Endothelial cell of umbilical vein (primary cell): ENCODE measurements at regions not wholly inside any gene's neighbourhood (a gene's known extent, or its start where the extent isn't known, plus 50 kb on each side); places are given as distances from the start of the nearest gene placed in this dataset.

ENCODE experiments used
- BruUV-seq: library from RNA; stranded (reverse); fragments of 400-500 nt; replicated peaks from 2 replicates; lab custom pipeline; 2021; lab: Mats Ljungman, UMichigan
- CTCF ChIA-PET: fragments of 300-600, 350-600 bp; sonication (Branson Sonifier 250); formaldehyde crosslinking; loops from one replicate; lab custom pipeline; 2021; ENCODE audit warnings: antibody characterized with exemption, inconsistent platforms; lab: Charles Lee
- POLR2A ChIA-PET: fragments of 300-600, 350-600 bp; sonication (Branson Sonifier 250); formaldehyde crosslinking; loops from one replicate; lab custom pipeline; 2021; ENCODE audit warnings: antibody characterized with exemption, inconsistent platforms; lab: Charles Lee
- DNase-seq: peaks from one replicate; pipeline ENCODE4 v3.0.0-alpha.2; 2011; ENCODE audit warnings: low read depth, low spot score
- FAIRE-seq: peaks from 2 replicates; lab custom pipeline; 2011; peaks lifted over from hg19 to GRCh38; lab: Jason Lieb, UNC
- H2AFZ ChIP-seq: 2 replicates; pipeline ENCODE4 v1.6.0; 2012; ENCODE audit warnings: low read depth, low read length, control low read depth, inconsistent platforms
- H3K27ac ChIP-seq: 2 replicates; pipeline ENCODE4 v1.5.1; 2011; ENCODE audit warnings: low read depth, mild to moderate bottlenecking, control low read depth, low read length, moderate library complexity; ENCODE audit not compliant: insufficient read depth
- H3K27me3 ChIP-seq, 2 experiments: 2 replicates each; pipeline versions ENCODE4 v1.6.0 to v1.6.1; 2011; ENCODE audit warnings: low read length in 2 of 2, mixed read lengths in 1 of 2; ENCODE audit not compliant: control insufficient read depth in 2 of 2, insufficient read depth in 2 of 2
- H3K36me3 ChIP-seq, 2 experiments: 2 replicates in 1 of 2; 3 replicates in 1 of 2; pipeline ENCODE4 v1.5.1; 2011; ENCODE audit warnings: low read length in 2 of 2, mild to moderate bottlenecking in 1 of 2, moderate library complexity in 1 of 2; ENCODE audit not compliant: control insufficient read depth in 2 of 2, insufficient read depth in 2 of 2; ENCODE audit errors: extremely low read depth in 1 of 2
- H3K4me1 ChIP-seq: 3 replicates; pipeline ENCODE4 v1.5.1; 2011; ENCODE audit warnings: mild to moderate bottlenecking, low read length; ENCODE audit not compliant: control insufficient read depth, insufficient read depth; ENCODE audit errors: extremely low read depth
- H3K4me2 ChIP-seq: 2 replicates; pipeline ENCODE4 v1.6.1; 2011; ENCODE audit warnings: low read length, control low read depth, mixed read lengths; ENCODE audit not compliant: insufficient read depth
- H3K4me3 ChIP-seq, 3 experiments: fragments of 200-600 bp in 1 of 3; sonication (generic), shearing (Covaris generic) in 1 of 3; replicated peaks in 1 of 3; 2 replicates each; pipeline ENCODE4 v1.5.1; 2011 to 2016; ENCODE audit warnings: control low read depth in 3 of 3, low read length in 3 of 3, mild to moderate bottlenecking in 2 of 3, inconsistent platforms in 1 of 3, low read depth in 1 of 3, moderate library complexity in 1 of 3; ENCODE audit not compliant: insufficient read depth in 1 of 3
- H3K79me2 ChIP-seq: 2 replicates; pipeline ENCODE4 v1.6.0; 2012; ENCODE audit warnings: low read length, inconsistent platforms; ENCODE audit not compliant: control insufficient read depth, insufficient read depth
- H3K9ac ChIP-seq: replicated peaks from 2 replicates; pipeline ENCODE3; 2011; ENCODE audit warnings: low read length, control low read depth; ENCODE audit not compliant: insufficient read depth; ENCODE audit errors: extremely low read depth
- H3K9me1 ChIP-seq: replicated peaks from 3 replicates; pipeline ENCODE4 v1.6.0; 2011; ENCODE audit warnings: mild to moderate bottlenecking, low read length; ENCODE audit not compliant: control insufficient read depth, insufficient read depth; ENCODE audit errors: extremely low read depth
- H3K9me3 ChIP-seq: replicated peaks from 2 replicates; pipeline ENCODE4 v1.5.1; 2012; ENCODE audit warnings: low read length, inconsistent platforms; ENCODE audit not compliant: control insufficient read depth, insufficient read depth
- H4K20me1 ChIP-seq: replicated peaks from 2 replicates; pipeline ENCODE3; 2011; ENCODE audit warnings: mild to moderate bottlenecking, low read length; ENCODE audit not compliant: control insufficient read depth, insufficient read depth; ENCODE audit errors: extremely low read depth
- EZH2 ChIP-seq: IDR thresholded peaks from 2 replicates; pipeline ENCODE4 v1.6.1; 2012; ENCODE audit warnings: borderline replicate concordance, low read depth, mild to moderate bottlenecking, moderate library complexity, low read length, inconsistent platforms; ENCODE audit not compliant: severe bottlenecking
- FOS ChIP-seq: IDR thresholded peaks from 2 replicates; pipeline ENCODE4 v1.6.1; 2011; ENCODE audit warnings: mild to moderate bottlenecking, low read length, moderate library complexity, borderline replicate concordance; ENCODE audit not compliant: insufficient read depth
- GATA2 ChIP-seq: IDR thresholded peaks from 2 replicates; pipeline ENCODE4 v1.7.0; 2011; ENCODE audit warnings: low read depth, mild to moderate bottlenecking, moderate library complexity, mixed read lengths, low read length; ENCODE audit not compliant: insufficient read length, insufficient read depth
- JUN ChIP-seq: IDR thresholded peaks from 2 replicates; pipeline ENCODE4 v1.6.1; 2011; ENCODE audit warnings: borderline replicate concordance, low read depth; ENCODE audit not compliant: insufficient read length, insufficient read depth
- MAX ChIP-seq: IDR thresholded peaks from 2 replicates; pipeline ENCODE4 v1.6.1; 2011; ENCODE audit not compliant: insufficient read depth, insufficient read length
- MYC ChIP-seq: IDR thresholded peaks from one replicate; pipeline ENCODE4 v1.6.1; 2011; ENCODE audit warnings: mild to moderate bottlenecking, low read depth, low read length
- POLR2A ChIP-seq: IDR thresholded peaks from 2 replicates; pipeline ENCODE4 v1.6.1; 2012; ENCODE audit warnings: low read depth, mild to moderate bottlenecking, control low read depth, low read length
- POLR2AphosphoS5 ChIP-seq: IDR thresholded peaks from 2 replicates; pipeline ENCODE4 v1.6.1; 2012; ENCODE audit warnings: low read depth, mild to moderate bottlenecking, control low read depth, low read length, moderate library complexity; ENCODE audit not compliant: insufficient read depth
- dilution Hi-C: fragments of 300-500 bp; cut with MboI; formaldehyde crosslinking; loops from one replicate; pipeline ENCODE4 v1.15.0; 2019; ENCODE audit warnings: low sequenced_read_pairs; ENCODE audit not compliant: extremely low pct_ligation_motif_present
- intact Hi-C: fragments of 100-400 bp; cut with micrococcal nuclease; formaldehyde crosslinking; loops from one replicate; pipeline ENCODE4 v1.10.0; 2022
- TF ChIP-seq, protein P1 (sequence below), 2 donors: IDR thresholded peaks; 1 replicate in 1 of 2; 2 replicates in 1 of 2; pipeline ENCODE4 v1.5.1; 2011; ENCODE audit warnings: low read length in 2 of 2, mild to moderate bottlenecking in 2 of 2, moderate library complexity in 2 of 2, control low read depth in 1 of 2, inconsistent platforms in 1 of 2, low read depth in 1 of 2; ENCODE audit not compliant: insufficient read depth in 1 of 2; ENCODE audit errors: extremely low read depth in 1 of 2

DNA sequence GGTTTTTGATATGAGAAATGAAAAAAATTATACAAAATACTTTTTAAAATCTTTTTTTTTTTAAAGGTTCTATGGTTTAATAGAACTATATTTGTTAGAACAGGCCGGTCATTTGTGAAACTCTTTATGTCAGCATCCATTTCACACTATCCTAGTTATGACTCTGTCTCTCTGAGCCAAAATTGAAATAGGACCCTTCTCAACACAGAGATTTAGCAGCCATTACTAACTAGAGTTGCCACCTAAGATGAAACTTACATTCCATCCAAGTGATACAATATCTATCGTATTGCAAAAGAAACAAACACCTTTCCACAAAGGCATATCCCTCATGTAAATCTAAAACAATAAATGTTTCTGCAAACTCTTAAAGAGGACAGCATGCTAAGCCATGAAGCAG lies 249.8 kb downstream of the CDH11 start:
- no peak overlapping the region for H2AFZ ChIP-seq
- H3K27ac ChIP-seq, result no peak overlapping the region
- intact Hi-C loops, result no loop called here
- H3K9me1 ChIP-seq, result no peaks in the 10 kb centered on the region
- DNase-seq (no peak), FAIRE-seq (no peak)
- ChIA-PET CTCF (no interaction called here), POLR2A (no interaction called here)
- H3K4me2 ChIP-seq, result no peak overlapping the region
- no peaks in the 10 kb centered on the region for H3K36me3 ChIP-seq
- H3K9me3 ChIP-seq, result no peaks in the 10 kb centered on the region
- H3K9ac ChIP-seq, result no peak overlapping the region
- no peaks in the 10 kb centered on the region for H3K27me3 ChIP-seq
- no peaks in the 10 kb centered on the region for H4K20me1 ChIP-seq
- no peaks in the 10 kb centered on the region for H3K4me1 ChIP-seq
- no peak for TF ChIP-seq POLR2A
- TF ChIP-seq, protein P1, sequence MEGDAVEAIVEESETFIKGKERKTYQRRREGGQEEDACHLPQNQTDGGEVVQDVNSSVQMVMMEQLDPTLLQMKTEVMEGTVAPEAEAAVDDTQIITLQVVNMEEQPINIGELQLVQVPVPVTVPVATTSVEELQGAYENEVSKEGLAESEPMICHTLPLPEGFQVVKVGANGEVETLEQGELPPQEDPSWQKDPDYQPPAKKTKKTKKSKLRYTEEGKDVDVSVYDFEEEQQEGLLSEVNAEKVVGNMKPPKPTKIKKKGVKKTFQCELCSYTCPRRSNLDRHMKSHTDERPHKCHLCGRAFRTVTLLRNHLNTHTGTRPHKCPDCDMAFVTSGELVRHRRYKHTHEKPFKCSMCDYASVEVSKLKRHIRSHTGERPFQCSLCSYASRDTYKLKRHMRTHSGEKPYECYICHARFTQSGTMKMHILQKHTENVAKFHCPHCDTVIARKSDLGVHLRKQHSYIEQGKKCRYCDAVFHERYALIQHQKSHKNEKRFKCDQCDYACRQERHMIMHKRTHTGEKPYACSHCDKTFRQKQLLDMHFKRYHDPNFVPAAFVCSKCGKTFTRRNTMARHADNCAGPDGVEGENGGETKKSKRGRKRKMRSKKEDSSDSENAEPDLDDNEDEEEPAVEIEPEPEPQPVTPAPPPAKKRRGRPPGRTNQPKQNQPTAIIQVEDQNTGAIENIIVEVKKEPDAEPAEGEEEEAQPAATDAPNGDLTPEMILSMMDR (IDR thresholded peaks at IDR 0.05; ENCODE audit: extremely low read depth in 1 of 2, insufficient read depth in 1 of 2, low read depth in 1 of 2, low read length in 2 of 2), result no peak
- no peak for TF ChIP-seq MAX
- TF ChIP-seq MYC, result no peak
- TF ChIP-seq EZH2, result no peak
- dilution Hi-C loops, result no loop called here
- BruUV-seq, result no TSS peak
- no peak overlapping the region for H3K4me3 ChIP-seq
- H3K79me2 ChIP-seq, result no peaks in the 10 kb centered on the region

DNA sequence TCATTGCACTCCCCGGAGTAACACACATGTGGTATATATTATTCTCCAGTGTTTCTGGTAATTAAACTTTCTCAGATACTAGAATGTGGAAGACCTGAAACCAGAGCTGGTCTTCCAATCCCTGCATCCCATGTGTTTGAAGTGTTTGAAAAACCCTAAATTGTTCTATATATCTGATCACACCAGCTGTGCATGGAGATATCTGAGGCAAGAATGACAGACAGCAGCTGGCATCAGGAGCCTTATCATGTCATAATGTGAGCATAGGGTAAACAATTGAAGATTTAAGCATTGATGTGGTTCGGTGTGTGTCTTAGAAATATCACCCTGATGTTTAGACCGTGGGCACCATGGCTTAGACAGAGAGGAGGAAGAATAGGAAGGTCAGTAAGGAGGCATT lies 251.0 kb downstream of the CDH11 start:
- H3K27ac ChIP-seq, result no peak overlapping the region
- intact Hi-C loops (no loop called here), dilution Hi-C loops (no loop called here)
- no peak overlapping the region for H2AFZ ChIP-seq
- ChIA-PET CTCF (interaction anchor here (0.7 kb wide), 1 partner anchor 15 kb away, joined by 3 read pairs; no protein-coding TSS in a partner anchor), POLR2A (no interaction called here)
- no peak for DNase-seq
- H3K9ac ChIP-seq, result no peak overlapping the region
- H3K9me1 ChIP-seq, result no peaks in the 10 kb centered on the region
- H3K36me3 ChIP-seq, result no peaks in the 10 kb centered on the region
- no peaks in the 10 kb centered on the region for H3K4me1 ChIP-seq
- H3K79me2 ChIP-seq, result no peaks in the 10 kb centered on the region
- no peaks in the 10 kb centered on the region for H3K9me3 ChIP-seq
- no peaks in the 10 kb centered on the region for H4K20me1 ChIP-seq
- FAIRE-seq, result no peak
- H3K27me3 ChIP-seq, result no peaks in the 10 kb centered on the region
- no TSS peak for BruUV-seq
- no peak overlapping the region for H3K4me3 ChIP-seq
- no peak overlapping the region for H3K4me2 ChIP-seq
- TF ChIP-seq MYC, result no peak
- no peak for TF ChIP-seq MAX
- no peak for TF ChIP-seq GATA2
- no peak for TF ChIP-seq FOS
- TF ChIP-seq, protein P1 (IDR thresholded peaks at IDR 0.05; ENCODE audit: extremely low read depth in 1 of 2, insufficient read depth in 1 of 2, low read depth in 1 of 2, low read length in 2 of 2), result no peak
- no peak for TF ChIP-seq JUN
- TF ChIP-seq POLR2AphosphoS5, result no peak
- no peak for TF ChIP-seq EZH2
- TF ChIP-seq POLR2A, result no peak
